Upper lobe of left lung (tissue), 4 donors: ENCODE measurements at regions not wholly inside any gene's neighbourhood (a gene's known extent, or its start where the extent isn't known, plus 50 kb on each side); places are given as distances from the start of the nearest gene placed in this dataset.

Experiments
- CTCF ChIP-seq, 6 experiments: fragments of 450-650 bp in 4 of 6; fragments of 200-600 bp in 2 of 6; sonication (generic) in 2 of 6; IDR thresholded peaks; one replicate each; pipeline ENCODE4 v1.5.1; 2016 to 2019; ENCODE audit warnings: antibody characterized with exemption in 6 of 6
- POLR2A ChIP-seq, 4 donors: fragments of 450-650 bp; IDR thresholded peaks; one replicate each; pipeline ENCODE4 v1.5.1; 2016 to 2017; ENCODE audit warnings: antibody characterized with exemption in 4 of 4, mild to moderate bottlenecking in 2 of 4
- POLR2AphosphoS5 ChIP-seq, 2 donors: sonication (generic); formaldehyde crosslinking; IDR thresholded peaks; one replicate each; pipeline ENCODE4 v1.5.1; 2017; ENCODE audit warnings: antibody characterized with exemption in 2 of 2

GRCh38 chr7:79570903-79571302, 117.4 kb upstream of the MAGI2 start:
- no peak for TF ChIP-seq CTCF (IDR thresholded peaks at IDR 0.05)
- TF ChIP-seq POLR2AphosphoS5 (IDR thresholded peaks at IDR 0.05), result no peak
- no peak for TF ChIP-seq POLR2A (IDR thresholded peaks at IDR 0.05)
